B cell (primary cell): ENCODE measurements at regions not wholly inside any gene's neighbourhood (a gene's known extent, or its start where the extent isn't known, plus 50 kb on each side); places are given as distances from the start of the nearest gene placed in this dataset.

Experiments used
- ATAC-seq: fragments of 200-7000 bp; cut with Tn5 transposase; one replicate; pipeline ENCODE4 v1.10.0; 2021; ENCODE audit warnings: low read depth, mild to moderate bottlenecking, moderate number of reproducible peaks, moderate library complexity
- CTCF ChIA-PET: fragments of 350-600 bp; sonication (Branson Sonifier 250); formaldehyde crosslinking; loops from one replicate; lab custom pipeline; 2021; ENCODE audit warnings: antibody characterized with exemption, inconsistent platforms; lab: Charles Lee
- POLR2A ChIA-PET: fragments of 350-600 bp; sonication (Branson Sonifier 250); formaldehyde crosslinking; loops from one replicate; lab custom pipeline; 2021; ENCODE audit warnings: antibody characterized with exemption; lab: Charles Lee
- DNase-seq: peaks from one replicate; pipeline ENCODE4 v3.0.0; 2013
- H2AFZ ChIP-seq: 2 replicates; pipeline ENCODE4 v1.6.1; 2012; ENCODE audit warnings: mild to moderate bottlenecking, low read depth, low read length; ENCODE audit not compliant: insufficient read depth, poor library complexity, severe bottlenecking
- H3K27ac ChIP-seq, 2 donors: 1 replicate in 1 of 2; 2 replicates in 1 of 2; pipeline ENCODE4 v1.5.1; 2012 to 2013; ENCODE audit warnings: low read length in 2 of 2, mild to moderate bottlenecking in 2 of 2, moderate library complexity in 1 of 2
- H3K27me3 ChIP-seq, 4 experiments: fragments of 200-600 bp in 1 of 4; sonication (generic) in 1 of 4; replicated peaks in 1 of 4; 1 replicate in 2 of 4; 2 replicates in 2 of 4; pipeline versions ENCODE4 v1.6.1 to v1.7.0; 2013 to 2016; ENCODE audit warnings: low read length in 3 of 4, mild to moderate bottlenecking in 2 of 4, mixed read lengths in 1 of 4, moderate library complexity in 1 of 4; ENCODE audit not compliant: insufficient read depth in 4 of 4, control insufficient read depth in 3 of 4; ENCODE audit errors: control extremely low read depth in 1 of 4
- H3K36me3 ChIP-seq, 2 experiments: replicated peaks in 1 of 2; 1 replicate in 1 of 2; 2 replicates in 1 of 2; pipeline versions ENCODE4 v1.6.1 to v1.7.1; 2013; ENCODE audit warnings: low read length in 1 of 2; ENCODE audit not compliant: insufficient read depth in 2 of 2, control insufficient read depth in 1 of 2; ENCODE audit errors: control extremely low read depth in 1 of 2, extremely low read depth in 1 of 2
- H3K4me1 ChIP-seq, 2 donors: fragments of 200-600 bp in 1 of 2; sonication (generic) in 1 of 2; 1 replicate in 1 of 2; 2 replicates in 1 of 2; pipeline versions ENCODE4 v1.5.1 to v1.6.1; 2013 to 2017; ENCODE audit warnings: low read length in 2 of 2; ENCODE audit not compliant: control insufficient read depth in 2 of 2, insufficient read depth in 2 of 2
- H3K4me2 ChIP-seq: replicated peaks from 2 replicates; pipeline ENCODE3; 2012; ENCODE audit warnings: mild to moderate bottlenecking, low read depth, low read length; ENCODE audit not compliant: poor library complexity, severe bottlenecking
- H3K4me3 ChIP-seq, 5 experiments: fragments of 200-600 bp in 1 of 5; sonication (generic) in 1 of 5; 1 replicate in 3 of 5; 2 replicates in 2 of 5; pipeline versions ENCODE4 v1.5.1 to v1.7.0; 2011 to 2016; ENCODE audit warnings: low read length in 4 of 5, mild to moderate bottlenecking in 4 of 5, low read depth in 2 of 5, control low read depth in 1 of 5, moderate library complexity in 1 of 5; ENCODE audit not compliant: insufficient read depth in 1 of 5; ENCODE audit errors: control extremely low read depth in 1 of 5, extremely low read depth in 1 of 5
- H3K79me2 ChIP-seq: fragments of 200-600 bp; sonication (generic); one replicate; pipeline ENCODE4 v1.6.0; 2016; ENCODE audit warnings: low read length; ENCODE audit not compliant: control insufficient read depth, insufficient read depth
- H3K9ac ChIP-seq: fragments of 200-600 bp; sonication (generic); 2 replicates; pipeline ENCODE4 v1.6.1; 2017; ENCODE audit warnings: mild to moderate bottlenecking, low read length, moderate library complexity
- H3K9me3 ChIP-seq, 3 donors: one replicate each; pipeline versions ENCODE4 v1.6.1 to v1.7.1; 2013; ENCODE audit warnings: low read length in 2 of 3; ENCODE audit not compliant: control insufficient read depth in 2 of 3, insufficient read depth in 1 of 3; ENCODE audit errors: control extremely low read depth in 1 of 3
- H4K20me1 ChIP-seq: 2 replicates; pipeline ENCODE4 v1.6.0; 2012; ENCODE audit warnings: mild to moderate bottlenecking, low read length; ENCODE audit not compliant: insufficient read depth, control insufficient read depth, poor library complexity, severe bottlenecking
- H3K27ac Mint-ChIP-seq: one replicate; pipeline ENCODE4 v1.8.0; 2021; ENCODE audit warnings: mixed read lengths
- H3K27me3 Mint-ChIP-seq: one replicate; pipeline ENCODE4 v1.8.0; 2021; ENCODE audit warnings: mixed read lengths
- H3K4me1 Mint-ChIP-seq: one replicate; pipeline ENCODE4 v1.8.0; 2021; ENCODE audit warnings: mixed read lengths
- H3K4me3 Mint-ChIP-seq: one replicate; pipeline ENCODE4 v1.8.0; 2021; ENCODE audit warnings: mixed read lengths
- H3K9me3 Mint-ChIP-seq: one replicate; pipeline ENCODE4 v1.8.0; 2022; ENCODE audit warnings: mixed read lengths; ENCODE audit not compliant: insufficient read depth
- EZH2 ChIP-seq: IDR thresholded peaks from 2 replicates; pipeline ENCODE4 v1.6.1; 2012; ENCODE audit warnings: borderline replicate concordance, low read depth, mild to moderate bottlenecking, moderate library complexity, low read length; ENCODE audit not compliant: insufficient read depth, poor library complexity, severe bottlenecking
- WGBS: methylation state at CpG from one replicate; pipeline ENCODE4 v1.1.5; 2013; ENCODE audit warnings: missing lambda C conversion rate; ENCODE audit not compliant: insufficient coverage; 5-methylcytosine and 5-hydroxymethylcytosine counted together
- intact Hi-C: fragments of 100-400 bp; cut with micrococcal nuclease; formaldehyde crosslinking; loops from one replicate; pipeline ENCODE4 v1.10.0; 2022
- TF ChIP-seq, protein P1 (sequence below): fragments of 200-600 bp; IDR thresholded peaks from one replicate; pipeline ENCODE4 v1.8.0; 2022; ENCODE audit warnings: antibody characterized with exemption, mild to moderate bottlenecking

DNA sequence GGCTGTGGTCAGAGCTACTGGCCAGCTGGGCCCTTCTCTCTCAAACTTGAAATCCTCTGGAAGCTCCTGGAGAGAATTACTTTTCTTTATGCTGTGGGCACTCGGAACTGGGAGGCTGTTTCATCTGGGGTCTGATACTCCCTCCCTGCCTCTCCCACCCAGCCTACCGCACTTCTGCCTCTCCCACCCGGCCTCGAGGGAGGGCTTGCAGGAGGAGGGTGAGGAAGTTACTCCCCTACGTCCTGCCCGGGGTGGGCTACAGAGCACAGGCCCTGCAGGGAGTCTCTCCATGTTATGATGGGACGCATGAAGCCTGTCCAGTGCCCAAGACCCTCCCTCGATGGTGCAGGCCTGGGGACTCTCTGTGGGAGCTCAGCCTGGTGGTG lies 584.6 kb upstream of the MKI67 start:
- Mint-ChIP-seq H3K4me1 (no peaks in the 10 kb centered on the region), H3K9me3 (no peaks in the 10 kb centered on the region), H3K27me3 (peaks cover 6% of the 10 kb centered on the region), H3K27ac (no peak overlapping the region), H3K4me3 (no peak overlapping the region)
- Histone ChIP-seq H3K27me3 (peaks cover 0 to 5% (median 0%) of the 10 kb centered on the region in 4 experiments), H3K36me3 (no peaks in the 10 kb centered on the region), H3K9ac (no peak overlapping the region), H3K4me1 (no peaks in the 10 kb centered on the region), H2AFZ (no peak overlapping the region), H4K20me1 (no peaks in the 10 kb centered on the region), H3K4me3 (no peak overlapping the region), H3K27ac (no peak overlapping the region), H3K9me3 (peaks cover 0 to 22% (median 0%) of the 10 kb centered on the region in 3 donors), H3K4me2 (no peak overlapping the region), H3K79me2 (no peaks in the 10 kb centered on the region)
- no peak for DNase-seq
- intact Hi-C loops: no loop called here
- no peak for TF ChIP-seq EZH2
- TF ChIP-seq, protein P1, sequence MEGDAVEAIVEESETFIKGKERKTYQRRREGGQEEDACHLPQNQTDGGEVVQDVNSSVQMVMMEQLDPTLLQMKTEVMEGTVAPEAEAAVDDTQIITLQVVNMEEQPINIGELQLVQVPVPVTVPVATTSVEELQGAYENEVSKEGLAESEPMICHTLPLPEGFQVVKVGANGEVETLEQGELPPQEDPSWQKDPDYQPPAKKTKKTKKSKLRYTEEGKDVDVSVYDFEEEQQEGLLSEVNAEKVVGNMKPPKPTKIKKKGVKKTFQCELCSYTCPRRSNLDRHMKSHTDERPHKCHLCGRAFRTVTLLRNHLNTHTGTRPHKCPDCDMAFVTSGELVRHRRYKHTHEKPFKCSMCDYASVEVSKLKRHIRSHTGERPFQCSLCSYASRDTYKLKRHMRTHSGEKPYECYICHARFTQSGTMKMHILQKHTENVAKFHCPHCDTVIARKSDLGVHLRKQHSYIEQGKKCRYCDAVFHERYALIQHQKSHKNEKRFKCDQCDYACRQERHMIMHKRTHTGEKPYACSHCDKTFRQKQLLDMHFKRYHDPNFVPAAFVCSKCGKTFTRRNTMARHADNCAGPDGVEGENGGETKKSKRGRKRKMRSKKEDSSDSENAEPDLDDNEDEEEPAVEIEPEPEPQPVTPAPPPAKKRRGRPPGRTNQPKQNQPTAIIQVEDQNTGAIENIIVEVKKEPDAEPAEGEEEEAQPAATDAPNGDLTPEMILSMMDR: no peak
- 79% methylated on average over 4 of the region's 8 CpGs for WGBS
- CTCF ChIA-PET: no interaction called here
- POLR2A ChIA-PET: no interaction called here
- no peak for ATAC-seq

DNA sequence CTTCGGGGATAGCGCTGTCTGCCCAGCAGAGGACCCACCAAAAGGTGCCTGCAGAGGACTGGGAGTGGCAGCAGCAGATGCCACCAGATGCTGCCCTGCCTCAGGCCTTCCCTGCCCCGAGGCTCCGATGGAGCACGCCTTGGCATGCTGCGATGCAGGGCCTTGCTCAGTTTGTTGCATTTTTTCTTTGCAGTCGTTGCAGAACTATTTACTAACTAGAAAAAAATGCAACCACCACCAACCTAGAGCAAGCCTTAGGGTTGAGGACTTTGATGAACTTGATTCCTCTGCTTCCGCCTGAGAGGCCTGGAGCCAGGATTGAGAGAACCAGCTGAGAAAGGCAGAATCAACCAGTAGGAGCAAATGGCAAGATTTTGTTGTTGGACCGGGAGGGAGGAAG lies 585.6 kb upstream of the MKI67 start:
- no peaks in the 10 kb centered on the region for H3K4me1 Mint-ChIP-seq
- Histone ChIP-seq H3K4me2 (no peak overlapping the region), H3K9ac (no peak overlapping the region), H3K27me3 (peaks cover 0 to 5% (median 0%) of the 10 kb centered on the region in 4 experiments), H3K79me2 (no peaks in the 10 kb centered on the region), H2AFZ (no peak overlapping the region), H3K27ac (no peak overlapping the region), H3K4me1 (no peaks in the 10 kb centered on the region), H3K36me3 (no peaks in the 10 kb centered on the region), H4K20me1 (no peaks in the 10 kb centered on the region), H3K4me3 (no peak overlapping the region), H3K9me3 (peaks cover 0 to 26% (median 0%) of the 10 kb centered on the region in 3 donors)
- no peak overlapping the region for H3K27ac Mint-ChIP-seq
- ATAC-seq: no peak
- no peak overlapping the region for H3K4me3 Mint-ChIP-seq
- H3K9me3 Mint-ChIP-seq: no peaks in the 10 kb centered on the region
- TF ChIP-seq EZH2: no peak
- TF ChIP-seq, protein P1: no peak
- 90% methylated on average over 3 of the region's 9 CpGs for WGBS
- ChIA-PET CTCF (no interaction called here), POLR2A (no interaction called here)
- peaks cover 6% of the 10 kb centered on the region for H3K27me3 Mint-ChIP-seq
- no peak for DNase-seq
- intact Hi-C loops: no loop called here
